Upper lobe of left lung (tissue), 4 donors: ENCODE measurements at regions not wholly inside any gene's neighbourhood (a gene's known extent, or its start where the extent isn't known, plus 50 kb on each side); places are given as distances from the start of the nearest gene placed in this dataset.

Experiments
- CTCF ChIP-seq, 6 experiments: fragments of 450-650 bp in 4 of 6; fragments of 200-600 bp in 2 of 6; sonication (generic) in 2 of 6; IDR thresholded peaks; one replicate each; pipeline ENCODE4 v1.5.1; 2016 to 2019; ENCODE audit warnings: antibody characterized with exemption in 6 of 6
- POLR2A ChIP-seq, 4 donors: fragments of 450-650 bp; IDR thresholded peaks; one replicate each; pipeline ENCODE4 v1.5.1; 2016 to 2017; ENCODE audit warnings: antibody characterized with exemption in 4 of 4, mild to moderate bottlenecking in 2 of 4

GRCh38 chr2:41723526-41723925, 324.3 kb upstream of the PKDCC start:
- TF ChIP-seq CTCF (IDR thresholded peaks at IDR 0.05), result no peak
- no peak for TF ChIP-seq POLR2A (IDR thresholded peaks at IDR 0.05)
